ENCODE measurements at regions not wholly inside any gene's neighbourhood (a gene's known extent, or its start where the extent isn't known, plus 50 kb on each side); places are given as distances from the start of the nearest gene placed in this dataset.
"Not testable (repeated sequence)": the region's sequence is repeated elsewhere in the genome, so short reads cannot be mapped to it uniquely, and the experiment has no call there.

DNA sequence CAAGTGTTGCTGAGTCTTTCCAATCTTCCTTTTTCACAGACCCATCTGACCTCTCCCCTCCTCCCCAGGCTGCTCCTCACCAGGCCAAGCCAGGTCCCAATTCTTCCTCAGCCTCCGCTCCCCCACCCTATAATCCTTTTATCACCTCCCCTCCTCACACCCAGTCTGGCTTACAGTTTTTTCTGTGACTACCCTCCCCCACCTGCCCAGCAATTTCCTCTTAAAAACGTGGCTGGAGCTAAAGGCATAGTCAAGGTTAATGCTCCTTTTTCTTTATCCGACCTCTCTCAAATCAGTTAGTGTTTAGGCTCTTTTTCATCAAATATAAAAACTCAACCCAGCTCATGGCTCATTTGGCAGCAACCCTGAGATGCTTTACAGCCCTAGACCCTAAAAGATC is 270.9 kb downstream of the NUF2 start:
- not testable (repeated sequence) for TF ChIP-seq CTCF, POLR2A, POLR2AphosphoS5, EP300 (IDR thresholded peaks at IDR 0.05)

Data from upper lobe of left lung (tissue), 4 donors.